ENCODE measurements at regions not wholly inside any gene's neighbourhood (a gene's known extent, or its start where the extent isn't known, plus 50 kb on each side); places are given as distances from the start of the nearest gene placed in this dataset.

- no peak for DNase-seq (ENCODE audit: low read depth)
- no peak overlapping the region for H3K4me3 ChIP-seq (ENCODE audit: low read depth, low read length)
- TF ChIP-seq, protein P1, sequence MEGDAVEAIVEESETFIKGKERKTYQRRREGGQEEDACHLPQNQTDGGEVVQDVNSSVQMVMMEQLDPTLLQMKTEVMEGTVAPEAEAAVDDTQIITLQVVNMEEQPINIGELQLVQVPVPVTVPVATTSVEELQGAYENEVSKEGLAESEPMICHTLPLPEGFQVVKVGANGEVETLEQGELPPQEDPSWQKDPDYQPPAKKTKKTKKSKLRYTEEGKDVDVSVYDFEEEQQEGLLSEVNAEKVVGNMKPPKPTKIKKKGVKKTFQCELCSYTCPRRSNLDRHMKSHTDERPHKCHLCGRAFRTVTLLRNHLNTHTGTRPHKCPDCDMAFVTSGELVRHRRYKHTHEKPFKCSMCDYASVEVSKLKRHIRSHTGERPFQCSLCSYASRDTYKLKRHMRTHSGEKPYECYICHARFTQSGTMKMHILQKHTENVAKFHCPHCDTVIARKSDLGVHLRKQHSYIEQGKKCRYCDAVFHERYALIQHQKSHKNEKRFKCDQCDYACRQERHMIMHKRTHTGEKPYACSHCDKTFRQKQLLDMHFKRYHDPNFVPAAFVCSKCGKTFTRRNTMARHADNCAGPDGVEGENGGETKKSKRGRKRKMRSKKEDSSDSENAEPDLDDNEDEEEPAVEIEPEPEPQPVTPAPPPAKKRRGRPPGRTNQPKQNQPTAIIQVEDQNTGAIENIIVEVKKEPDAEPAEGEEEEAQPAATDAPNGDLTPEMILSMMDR (IDR thresholded peaks at IDR 0.05; ENCODE audit: insufficient read depth, low read depth, low read length, missing control alignments): no peak
These were observed 91.9 kb upstream of the C1GALT1 start for GRCh38 chr7:7090460-7090859.

DNA sequence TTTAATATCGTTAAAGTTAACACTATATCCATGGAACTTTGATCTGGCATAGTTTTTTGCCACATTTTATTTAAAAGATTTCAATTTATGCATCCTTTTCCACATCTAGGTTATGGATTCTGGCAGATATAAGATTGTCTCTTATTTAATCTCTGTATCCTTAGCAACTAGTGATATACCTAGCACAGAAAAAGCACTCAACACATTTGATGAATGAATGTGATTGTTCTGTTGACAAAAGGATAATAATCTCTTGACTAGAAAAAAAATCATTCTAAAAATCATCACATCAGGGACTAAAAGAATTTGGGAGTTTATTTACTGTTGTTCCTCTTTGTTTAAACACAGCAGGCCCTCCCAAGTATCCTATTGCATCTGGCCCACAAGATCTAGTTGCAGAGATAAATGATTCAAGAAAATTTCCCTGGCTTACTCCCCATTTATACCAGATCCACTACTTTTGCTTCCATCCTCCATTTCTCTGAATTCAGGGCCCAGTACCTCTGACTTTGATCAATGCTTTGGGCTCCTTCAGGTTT, 84.0 kb upstream of the C1GALT1 start:
- no peak overlapping the region for H3K4me3 ChIP-seq (ENCODE audit: low read depth, low read length)
- no peak for DNase-seq (ENCODE audit: low read depth)
- TF ChIP-seq, protein P1 (IDR thresholded peaks at IDR 0.05; ENCODE audit: insufficient read depth, low read depth, low read length, missing control alignments): no peak

DNA sequence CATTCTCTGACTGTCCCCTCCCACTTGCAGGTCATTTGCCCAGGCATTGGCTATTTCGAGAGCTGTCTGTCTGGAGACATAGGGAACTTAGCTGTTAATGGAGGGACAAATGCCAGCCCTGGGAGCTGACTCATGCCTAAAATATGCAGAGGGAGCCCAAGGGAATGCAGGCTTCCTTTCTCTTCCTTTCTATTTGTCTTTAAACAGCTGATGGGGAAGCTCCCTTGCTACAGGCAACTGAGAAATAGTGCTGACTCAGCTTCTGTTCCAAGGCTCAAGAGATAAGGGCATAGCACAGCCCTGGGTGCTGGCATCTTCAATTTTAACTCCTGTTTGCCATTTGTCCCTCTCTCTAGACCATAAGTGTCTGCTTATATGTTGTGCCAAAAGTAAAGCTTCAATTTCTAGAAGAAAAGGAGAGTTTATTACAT, 82.7 kb upstream of the C1GALT1 start:
- no peak for DNase-seq (ENCODE audit: low read depth)
- H3K4me3 ChIP-seq (ENCODE audit: low read depth, low read length): no peak overlapping the region
- TF ChIP-seq, protein P1 (IDR thresholded peaks at IDR 0.05; ENCODE audit: insufficient read depth, low read depth, low read length, missing control alignments): no peak

DNA sequence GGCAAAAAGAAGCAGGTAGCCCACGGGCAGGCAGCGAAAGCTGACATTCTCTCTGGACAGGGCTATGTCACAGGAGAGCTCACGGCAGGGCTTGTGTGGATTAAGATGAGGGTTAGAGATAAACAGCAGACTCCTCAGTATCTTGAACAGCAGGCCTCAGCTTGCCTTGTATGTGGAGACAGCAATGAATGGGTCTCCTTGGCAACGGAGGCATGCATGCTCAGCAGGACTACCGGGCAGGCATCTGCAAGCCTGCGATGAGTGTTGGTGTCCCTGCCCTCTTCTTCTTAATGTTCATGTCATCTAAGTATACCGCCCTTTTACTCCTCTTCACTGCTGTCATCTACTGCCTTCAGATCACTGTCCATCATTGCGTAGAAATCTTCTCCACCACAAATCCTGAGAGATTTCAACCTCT, 81.9 kb upstream of the C1GALT1 start:
- DNase-seq (ENCODE audit: low read depth): no peak
- H3K4me3 ChIP-seq (ENCODE audit: low read depth, low read length): no peak overlapping the region
- TF ChIP-seq, protein P1 (IDR thresholded peaks at IDR 0.05; ENCODE audit: insufficient read depth, low read depth, low read length, missing control alignments): no peak

GRCh38 chr7:7102906-7103305, 79.4 kb upstream of the C1GALT1 start:
- no peak for DNase-seq (ENCODE audit: low read depth)
- H3K4me3 ChIP-seq (ENCODE audit: low read depth, low read length): no peak overlapping the region

DNA sequence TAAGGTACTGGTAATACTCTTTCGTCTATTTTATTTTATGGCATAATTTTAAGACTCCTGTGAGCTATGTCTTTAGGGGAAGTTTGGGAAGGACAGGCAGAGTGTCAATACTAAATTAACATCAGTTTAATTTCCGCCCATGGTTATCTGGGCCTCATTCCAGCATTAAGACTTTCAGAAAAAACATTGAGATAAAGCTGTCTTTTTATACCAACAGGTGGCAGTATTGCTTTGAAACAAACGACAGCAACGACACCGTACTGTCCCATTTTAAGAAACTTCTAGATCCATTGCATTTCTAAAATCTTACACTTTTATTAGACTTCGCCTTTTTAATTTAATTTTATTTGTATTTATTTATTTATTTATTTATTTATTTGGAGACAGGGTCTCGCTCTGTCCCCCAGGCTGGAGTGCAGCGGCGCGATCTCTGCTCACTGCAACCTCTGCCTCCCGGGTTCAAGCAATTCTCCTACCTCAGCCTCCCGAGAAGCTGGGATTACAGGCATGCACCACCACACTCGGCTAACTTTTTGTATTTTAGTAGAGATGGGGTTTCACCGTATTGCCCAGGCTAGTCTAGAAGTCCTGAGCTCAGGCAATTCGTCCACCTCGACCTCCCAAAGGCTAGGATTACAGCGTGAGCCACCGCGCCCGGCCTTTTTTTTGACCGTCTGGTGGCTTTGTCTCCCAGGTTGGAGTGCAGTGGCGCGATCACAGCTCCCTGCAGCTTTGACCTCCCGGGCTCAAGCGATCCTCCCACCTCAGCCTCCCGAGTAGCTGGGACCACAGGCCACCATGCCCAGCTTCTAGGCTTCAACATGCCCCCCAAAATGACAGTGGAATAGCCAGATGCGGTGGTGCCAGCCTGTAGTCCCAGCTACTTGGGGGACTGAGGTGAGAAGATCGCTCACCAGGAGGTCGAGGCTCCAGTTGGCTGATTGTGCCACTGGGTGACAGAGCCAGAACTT, 78.7 kb upstream of the C1GALT1 start:
- TF ChIP-seq, protein P1 (IDR thresholded peaks at IDR 0.05; ENCODE audit: insufficient read depth, low read depth, low read length, missing control alignments): peak; percentile 45
- H3K4me3 ChIP-seq (ENCODE audit: low read depth, low read length): no peak overlapping the region
- peak; percentile 73 for DNase-seq (ENCODE audit: low read depth)

More at GRCh38 chr7:7102906-7103305, 79.4 kb upstream of the C1GALT1 start:
- TF ChIP-seq, protein P1 (IDR thresholded peaks at IDR 0.05; ENCODE audit: insufficient read depth, low read depth, low read length, missing control alignments): no peak

Measured in GM12865 (cell line).